SH-SY5Y (cell line): ENCODE measurements at regions not wholly inside any gene's neighbourhood (a gene's known extent, or its start where the extent isn't known, plus 50 kb on each side); places are given as distances from the start of the nearest gene placed in this dataset.

Experiments used
- GATA2 ChIP-seq: IDR thresholded peaks from 2 replicates; pipeline ENCODE4 v1.6.1; 2011; ENCODE audit warnings: mild to moderate bottlenecking, low read depth, low read length
- GATA3 ChIP-seq: IDR thresholded peaks from 2 replicates; pipeline ENCODE4 v1.6.1; 2011; ENCODE audit warnings: low read depth, mild to moderate bottlenecking, low read length, moderate library complexity

GRCh38 chr12:27158297-27158696, 75.9 kb upstream of the C12orf71 start:
- TF ChIP-seq GATA2 (no peak), GATA3 (no peak)
